ENCODE measurements at regions not wholly inside any gene's neighbourhood (a gene's known extent, or its start where the extent isn't known, plus 50 kb on each side); places are given as distances from the start of the nearest gene placed in this dataset.

- Histone ChIP-seq H3K4me3 (no peak overlapping the region), H3K27ac (no peak overlapping the region)
- DNase-seq (ENCODE audit: low spot score) = no peak
- TF ChIP-seq CTCF (IDR thresholded peaks at IDR 0.05) = no peak
Measured at GRCh38 chr10:3337741-3338140, 165.2 kb upstream of the PITRM1 start.

GRCh38 chr10:3336673-3337293, 164.2 kb upstream of the PITRM1 start:
- no peak for TF ChIP-seq CTCF (IDR thresholded peaks at IDR 0.05)
- no peak overlapping the region for H3K27ac ChIP-seq
- no peak overlapping the region for H3K4me3 ChIP-seq
- DNase-seq (ENCODE audit: low spot score) = no peak

- no peak for DNase-seq (ENCODE audit: low spot score)
- H3K4me3 ChIP-seq = no peak overlapping the region
- no peak for TF ChIP-seq CTCF (IDR thresholded peaks at IDR 0.05)
- H3K27ac ChIP-seq = no peak overlapping the region
Measured at GRCh38 chr10:3333426-3333825, 160.8 kb upstream of the PITRM1 start.

GRCh38 chr10:3331690-3332230, 159.2 kb upstream of the PITRM1 start:
- no peak for TF ChIP-seq CTCF (IDR thresholded peaks at IDR 0.05)
- H3K27ac ChIP-seq = no peak overlapping the region
- H3K4me3 ChIP-seq = no peak overlapping the region
- no peak for DNase-seq (ENCODE audit: low spot score)

- no peak for TF ChIP-seq CTCF (IDR thresholded peaks at IDR 0.05)
- Histone ChIP-seq H3K4me3 (no peak overlapping the region), H3K27ac (no peak overlapping the region)
- no peak for DNase-seq (ENCODE audit: low spot score)
Measured at GRCh38 chr10:3331187-3331586, 158.6 kb upstream of the PITRM1 start.

GRCh38 chr10:3330663-3331062, 158.1 kb upstream of the PITRM1 start:
- no peak for DNase-seq (ENCODE audit: low spot score)
- no peak overlapping the region for H3K4me3 ChIP-seq
- no peak for TF ChIP-seq CTCF (IDR thresholded peaks at IDR 0.05)
- H3K27ac ChIP-seq = no peak overlapping the region
